K562 (cell line): ENCODE measurements at regions not wholly inside any gene's neighbourhood (a gene's known extent, or its start where the extent isn't known, plus 50 kb on each side); places are given as distances from the start of the nearest gene placed in this dataset.

Source experiments
- ATAC-seq: fragments of 200-7000 bp; cut with Tn5 transposase; 3 replicates; pipeline ENCODE4 v1.9.1; 2020; ENCODE audit warnings: moderate library complexity
- BruUV-seq: library from RNA; stranded (reverse); fragments of 400-500 nt; replicated peaks from 2 replicates; lab custom pipeline; 2021; lab: Mats Ljungman, UMichigan
- CTCF ChIA-PET: fragments of 300-600 bp; formaldehyde crosslinking; extraction: SDS; loops from one replicate; lab custom pipeline; 2021; ENCODE audit warnings: low intra/inter-chr PET ratio; lab: Yijun Ruan, JAX
- POLR2A ChIA-PET: fragments of 300-600, 350-650 bp; sonication (Branson Sonifier 250); formaldehyde crosslinking; extraction: SDS; loops from one replicate; lab custom pipeline; 2021; ENCODE audit warnings: antibody characterized with exemption, inconsistent platforms; lab: Yijun Ruan, JAX
- DNase-seq, 4 experiments: peaks; one replicate each; pipeline versions ENCODE4 v3.0.0 to v3.0.0-alpha.2; 2011 to 2018; ENCODE audit warnings: low spot score in 3 of 4, mixed read lengths in 3 of 4; ENCODE audit errors: extremely low read depth in 1 of 4
- FAIRE-seq: peaks from 2 replicates; lab custom pipeline; 2011; peaks lifted over from hg19 to GRCh38; lab: Jason Lieb, UNC
- H2AFZ ChIP-seq: 2 replicates; pipeline ENCODE4 v1.6.0; 2011; ENCODE audit warnings: low read depth, low read length, control low read depth, inconsistent platforms
- H3K27ac ChIP-seq: fragments of 200-600 bp; 3 replicates; pipeline ENCODE4 v1.8.0; 2011; ENCODE audit warnings: low read depth, mild to moderate bottlenecking, control low read depth, inconsistent platforms, low read length, moderate library complexity, mixed read lengths; ENCODE audit errors: extremely low read depth
- H3K27me3 ChIP-seq, 2 experiments: fragments of 300-600 bp in 1 of 2; 2 replicates in 1 of 2; 3 replicates in 1 of 2; pipeline versions ENCODE4 v1.6.0 to v1.8.0; 2011; ENCODE audit warnings: inconsistent platforms in 2 of 2, low read length in 2 of 2, mild to moderate bottlenecking in 1 of 2, mixed read lengths in 1 of 2, moderate library complexity in 1 of 2; ENCODE audit not compliant: control insufficient read depth in 2 of 2, insufficient read depth in 2 of 2
- H3K36me3 ChIP-seq: fragments of 300-600 bp; 3 replicates; pipeline ENCODE4 v1.8.0; 2011; ENCODE audit warnings: mild to moderate bottlenecking, low read length, inconsistent platforms; ENCODE audit not compliant: control insufficient read depth, insufficient read depth
- H3K4me1 ChIP-seq, 2 experiments: fragments of 200-600 bp in 1 of 2; replicated peaks in 1 of 2; 2 replicates in 1 of 2; 3 replicates in 1 of 2; pipeline versions ENCODE4 v1.5.1 to v1.8.0; 2011; ENCODE audit warnings: inconsistent platforms in 2 of 2, low read length in 2 of 2, mild to moderate bottlenecking in 1 of 2, mixed read lengths in 1 of 2, moderate library complexity in 1 of 2; ENCODE audit not compliant: control insufficient read depth in 2 of 2, insufficient read depth in 2 of 2
- H3K4me2 ChIP-seq: 2 replicates; pipeline ENCODE4 v1.6.1; 2011; ENCODE audit warnings: low read length, control low read depth, inconsistent platforms, mixed read lengths; ENCODE audit not compliant: insufficient read depth
- H3K4me3 ChIP-seq: fragments of 200-600 bp; sonication (generic), shearing (Covaris generic); 2 replicates; pipeline ENCODE4 v1.5.1; 2016; ENCODE audit warnings: control low read depth, inconsistent platforms
- H3K79me2 ChIP-seq: fragments of 200-600 bp; 3 replicates; pipeline ENCODE4 v1.8.0; 2011; ENCODE audit warnings: low read length, inconsistent platforms; ENCODE audit not compliant: control insufficient read depth, insufficient read depth
- H3K9ac ChIP-seq, 2 experiments: 2 replicates each; pipeline versions ENCODE4 v1.6.0 to v1.6.1; 2011; ENCODE audit warnings: low read depth in 2 of 2, low read length in 2 of 2, control low read depth in 1 of 2, inconsistent platforms in 1 of 2, mild to moderate bottlenecking in 1 of 2, mixed read lengths in 1 of 2; ENCODE audit not compliant: insufficient read depth in 1 of 2
- H3K9me1 ChIP-seq: one replicate; pipeline ENCODE4 v1.6.0; 2011; ENCODE audit warnings: inconsistent platforms, mild to moderate bottlenecking, low read length, moderate library complexity; ENCODE audit not compliant: control insufficient read depth, insufficient read depth
- H3K9me3 ChIP-seq: replicated peaks from 2 replicates; pipeline ENCODE4 v1.5.1; 2011; ENCODE audit warnings: low read depth, low read length, inconsistent platforms; ENCODE audit not compliant: control insufficient read depth, insufficient read depth
- H4K20me1 ChIP-seq: replicated peaks from 2 replicates; pipeline ENCODE4 v1.6.1; 2011; ENCODE audit warnings: low read length, inconsistent platforms, mixed read lengths; ENCODE audit not compliant: control insufficient read depth, insufficient read depth
- CEBPG ChIP-seq, 3 experiments: fragments of 200-800 bp in 1 of 3; sonication (Bioruptor generic) in 1 of 3; sonication (generic) in 1 of 3; formaldehyde crosslinking in 1 of 3; IDR thresholded peaks in 2 of 3; conservative IDR thresholded peaks in 1 of 3; 2 replicates each; pipeline versions ENCODE4 v1.6.1 to v1.8.0; 2016 to 2022; ENCODE audit warnings: missing compliant biosample characterization in 2 of 3, missing genetic modification characterization in 2 of 3, mild to moderate bottlenecking in 1 of 3, missing genetic modification reagents in 1 of 3
- EP300 ChIP-seq: IDR thresholded peaks from 2 replicates; pipeline ENCODE4 v1.6.1; 2012; ENCODE audit warnings: low read length, improper control_type of control experiment
- L3MBTL2 ChIP-seq: fragments of 450-650 bp; IDR thresholded peaks from 2 replicates; pipeline ENCODE4 v1.6.1; 2016; ENCODE audit warnings: mild to moderate bottlenecking, moderate library complexity
- POLR3A ChIP-seq: IDR thresholded peaks from 2 replicates; pipeline ENCODE4 v1.6.1; 2011; ENCODE audit warnings: borderline replicate concordance, mild to moderate bottlenecking, moderate library complexity; ENCODE audit not compliant: insufficient read length, insufficient read depth; ENCODE audit errors: extremely low read depth
- TBP ChIP-seq: optimal IDR thresholded peaks from 2 replicates; pipeline ENCODE3; 2011; ENCODE audit warnings: low read depth, low read length, improper control_type of control experiment
- ZFP36 ChIP-seq: fragments of 150-350 bp; IDR thresholded peaks from 2 replicates; pipeline ENCODE4 v1.6.1; 2018; ENCODE audit warnings: low read length, low read depth; ENCODE audit not compliant: partially characterized antibody
- ZNF655 ChIP-seq: fragments of 250-450 bp; sonication (Bioruptor Pico); IDR thresholded peaks from 2 replicates; pipeline ENCODE4 v1.5.0; 2021
- WGBS: fragments of 100-300 bp; shearing (Covaris generic); methylation state at CpG from one replicate; pipeline ENCODE4 v1.1.6; 2016; ENCODE audit warnings: low coverage, mixed read lengths; ENCODE audit not compliant: insufficient coverage; ENCODE audit errors: missing lambda C conversion rate; 5-methylcytosine and 5-hydroxymethylcytosine counted together
- in situ Hi-C: fragments of 300-500 bp; cut with MboI; formaldehyde crosslinking; loops from 4 replicates; pipeline ENCODE4 v1.15.0; 2018; ENCODE audit warnings: inconsistent platforms, mixed read lengths
- intact Hi-C: fragments of 100-400 bp; cut with micrococcal nuclease; formaldehyde crosslinking; loops from 2 replicates; pipeline ENCODE4 v1.14.2; 2022

GRCh38 chr2:51218047-51218446, 186.1 kb upstream of the NRXN1 start:
- POLR2A ChIA-PET: no interaction called here
- TF ChIP-seq CEBPG (CRISPR knock-in tag; IDR thresholded peaks at IDR 0.05) (no peak), CEBPG (tag; conservative IDR thresholded peaks at IDR 0.05 in 1 of 2, IDR thresholded peaks at IDR 0.05 in 1 of 2) (peak in 1 of 2 experiments; percentile 46; a peak in 2 of 4 replicates), L3MBTL2 (no peak)
- TF ChIP-seq, all 486 proteins: peak for 1
- Histone ChIP-seq H4K20me1 (no peaks in the 10 kb centered on the region), H3K27me3 (no peaks in the 10 kb centered on the region), H3K9ac (no peak overlapping the region), H3K4me1 (no peaks in the 10 kb centered on the region), H2AFZ (no peak overlapping the region), H3K4me2 (no peak overlapping the region), H3K4me3 (no peak overlapping the region), H3K36me3 (no peaks in the 10 kb centered on the region), H3K9me1 (no peaks in the 10 kb centered on the region), H3K27ac (no peak overlapping the region), H3K9me3 (no peaks in the 10 kb centered on the region), H3K79me2 (no peaks in the 10 kb centered on the region)
- intact Hi-C loops (no loop called here), in situ Hi-C loops (no loop called here)
- no TSS peak for BruUV-seq
- no peak for FAIRE-seq
- ATAC-seq: no peak
- WGBS: 0% methylated on average over 1 of the region's 1 CpG
- CTCF ChIA-PET: no interaction called here
- no peak for DNase-seq

GRCh38 chr2:51213826-51214225, 181.9 kb upstream of the NRXN1 start:
- FAIRE-seq: no peak
- in situ Hi-C loops: no loop called here

More at GRCh38 chr2:51213826-51214225, 181.9 kb upstream of the NRXN1 start:
- Histone ChIP-seq H3K27ac (no peak overlapping the region), H4K20me1 (no peaks in the 10 kb centered on the region), H3K4me1 (no peaks in the 10 kb centered on the region), H3K9me1 (no peaks in the 10 kb centered on the region), H3K36me3 (no peaks in the 10 kb centered on the region), H3K9ac (no peak overlapping the region), H2AFZ (no peak overlapping the region), H3K9me3 (no peaks in the 10 kb centered on the region), H3K79me2 (no peaks in the 10 kb centered on the region), H3K4me3 (no peak overlapping the region), H3K27me3 (no peaks in the 10 kb centered on the region), H3K4me2 (no peak overlapping the region)
- TF ChIP-seq ZFP36 (no peak), TBP (no peak), ZNF655 (CRISPR knock-in tag) (no peak), EP300 (no peak), POLR3A (no peak)
- ATAC-seq (no peak), DNase-seq (no peak)
- 5% methylated on average over 2 of the region's 2 CpGs for WGBS
- no TSS peak for BruUV-seq
- intact Hi-C loops: no loop called here
- CTCF ChIA-PET: no interaction called here
- POLR2A ChIA-PET: no interaction called here
